ENCODE measurements at regions not wholly inside any gene's neighbourhood (a gene's known extent, or its start where the extent isn't known, plus 50 kb on each side); places are given as distances from the start of the nearest gene placed in this dataset.

GRCh38 chr15:70181626-70182255, 84.0 kb upstream of the TLE3 start:
- TF ChIP-seq CTCF (IDR thresholded peaks at IDR 0.05), result no peak
- no peak overlapping the region for H3K4me3 ChIP-seq
- DNase-seq, result no peak
- H3K9me3 ChIP-seq, result no peaks in the 10 kb centered on the region
- no peaks in the 10 kb centered on the region for H3K27me3 ChIP-seq
- H3K4me1 ChIP-seq, result peaks cover 0 to 6% (median 0%) of the 10 kb centered on the region in 4 donors
- H3K27ac ChIP-seq, result no peak overlapping the region
- no peaks in the 10 kb centered on the region for H3K36me3 ChIP-seq

GRCh38 chr15:70180186-70180875, 82.6 kb upstream of the TLE3 start:
- no peaks in the 10 kb centered on the region for H3K27me3 ChIP-seq
- no peak for DNase-seq
- TF ChIP-seq CTCF (IDR thresholded peaks at IDR 0.05), result no peak
- no peak for TF ChIP-seq POLR2A (IDR thresholded peaks at IDR 0.05)
- no peaks in the 10 kb centered on the region for H3K36me3 ChIP-seq
- H3K27ac ChIP-seq, result no peak overlapping the region
- peaks cover 0 to 6% (median 0%) of the 10 kb centered on the region in 4 donors for H3K4me1 ChIP-seq
- no peaks in the 10 kb centered on the region for H3K9me3 ChIP-seq
- H3K4me3 ChIP-seq, result no peak overlapping the region

- Histone ChIP-seq H3K4me3 (no peak overlapping the region), H3K9me3 (no peaks in the 10 kb centered on the region), H3K4me1 (peaks cover 0 to 6% (median 0%) of the 10 kb centered on the region in 4 donors), H3K36me3 (no peaks in the 10 kb centered on the region), H3K27me3 (no peaks in the 10 kb centered on the region), H3K27ac (no peak overlapping the region)
- no peak for DNase-seq
- no peak for TF ChIP-seq CTCF (IDR thresholded peaks at IDR 0.05)
- TF ChIP-seq POLR2A (IDR thresholded peaks at IDR 0.05), result no peak
Observed at GRCh38 chr15:70179309-70179892, 81.7 kb upstream of the TLE3 start.

GRCh38 chr15:70178335-70179084, 80.8 kb upstream of the TLE3 start:
- Histone ChIP-seq H3K36me3 (no peaks in the 10 kb centered on the region), H3K4me3 (no peak overlapping the region), H3K27ac (no peak overlapping the region), H3K4me1 (peaks cover 0 to 6% (median 0%) of the 10 kb centered on the region in 4 donors), H3K27me3 (no peaks in the 10 kb centered on the region), H3K9me3 (no peaks in the 10 kb centered on the region)
- DNase-seq, result no peak
- TF ChIP-seq CTCF (IDR thresholded peaks at IDR 0.05), result no peak
- no peak for TF ChIP-seq POLR2A (IDR thresholded peaks at IDR 0.05)

- Histone ChIP-seq H3K9me3 (no peaks in the 10 kb centered on the region), H3K36me3 (no peaks in the 10 kb centered on the region), H3K27ac (no peak overlapping the region), H3K27me3 (no peaks in the 10 kb centered on the region), H3K4me1 (no peaks in the 10 kb centered on the region), H3K4me3 (no peak overlapping the region)
- no peak for DNase-seq
- no peak for TF ChIP-seq POLR2A (IDR thresholded peaks at IDR 0.05)
- TF ChIP-seq CTCF (IDR thresholded peaks at IDR 0.05), result no peak
Observed at GRCh38 chr15:70172566-70173225, 75.0 kb upstream of the TLE3 start.
